Liver (tissue), 3 donors: ENCODE measurements at regions not wholly inside any gene's neighbourhood (a gene's known extent, or its start where the extent isn't known, plus 50 kb on each side); places are given as distances from the start of the nearest gene placed in this dataset.

Experiments
- ATF3 ChIP-seq: IDR thresholded peaks from 2 replicates; pipeline ENCODE4 v1.6.1; 2016; ENCODE audit warnings: antibody characterized with exemption
- CTCF ChIP-seq: fragments of 150-350 bp; IDR thresholded peaks from 2 replicates; pipeline ENCODE4 v1.5.1; 2017; ENCODE audit warnings: improper control_type of control experiment, low read depth, low read length; ENCODE audit not compliant: missing input control
- EGR1 ChIP-seq, 2 donors: IDR thresholded peaks; 2 replicates each; pipeline ENCODE4 v1.6.1; 2016 to 2018; ENCODE audit warnings: antibody characterized with exemption in 2 of 2, low read depth in 2 of 2
- FOXA1 ChIP-seq: IDR thresholded peaks from 2 replicates; pipeline ENCODE4 v1.6.1; 2016; ENCODE audit warnings: antibody characterized with exemption
- GABPA ChIP-seq, 2 donors: IDR thresholded peaks in 1 of 2; conservative IDR thresholded peaks in 1 of 2; 2 replicates each; pipeline ENCODE4 v1.6.1; 2016; ENCODE audit warnings: antibody characterized with exemption in 2 of 2, mild to moderate bottlenecking in 1 of 2, moderate library complexity in 1 of 2
- HNF4A ChIP-seq, 2 donors: conservative IDR thresholded peaks; 2 replicates each; pipeline ENCODE4 v1.6.1; 2016; ENCODE audit warnings: antibody characterized with exemption in 2 of 2, mild to moderate bottlenecking in 2 of 2
- JUND ChIP-seq, 2 donors: IDR thresholded peaks; 2 replicates each; pipeline ENCODE4 v1.6.1; 2016; ENCODE audit warnings: antibody characterized with exemption in 2 of 2
- MAX ChIP-seq: IDR thresholded peaks from 2 replicates; pipeline ENCODE4 v1.6.1; 2016; ENCODE audit warnings: antibody characterized with exemption
- NR2F2 ChIP-seq: IDR thresholded peaks from 2 replicates; pipeline ENCODE4 v1.6.1; 2016; ENCODE audit warnings: antibody characterized with exemption
- RAD21 ChIP-seq, 2 donors: IDR thresholded peaks; 2 replicates each; pipeline ENCODE4 v1.6.1; 2016; ENCODE audit warnings: antibody characterized with exemption in 2 of 2, mild to moderate bottlenecking in 2 of 2
- REST ChIP-seq: IDR thresholded peaks from 2 replicates; pipeline ENCODE4 v1.6.1; 2016; ENCODE audit warnings: antibody characterized with exemption, mild to moderate bottlenecking
- SP1 ChIP-seq: IDR thresholded peaks from 2 replicates; pipeline ENCODE4 v1.6.1; 2018; ENCODE audit warnings: antibody characterized with exemption, mild to moderate bottlenecking
- TAF1 ChIP-seq: conservative IDR thresholded peaks from 2 replicates; pipeline ENCODE4 v1.6.1; 2016; ENCODE audit warnings: antibody characterized with exemption, mild to moderate bottlenecking
- YY1 ChIP-seq: IDR thresholded peaks from 2 replicates; pipeline ENCODE4 v1.6.1; 2016; ENCODE audit warnings: antibody characterized with exemption, mild to moderate bottlenecking
- donor health status: healthy.
- donor health status: healthy.

GRCh38 chr1:209380420-209380819, 203.1 kb upstream of the CAMK1G start:
- TF ChIP-seq CTCF, result no peak
- no peak for TF ChIP-seq TAF1
- no peak for TF ChIP-seq JUND (IDR thresholded peaks at IDR 0.05)
- TF ChIP-seq SP1, result no peak
- TF ChIP-seq HNF4A (conservative IDR thresholded peaks at IDR 0.05), result no peak
- TF ChIP-seq YY1, result no peak
- no peak for TF ChIP-seq RAD21 (IDR thresholded peaks at IDR 0.05)
- TF ChIP-seq MAX, result no peak
- TF ChIP-seq ATF3, result no peak
- no peak for TF ChIP-seq FOXA1
- no peak for TF ChIP-seq EGR1 (IDR thresholded peaks at IDR 0.05; ENCODE audit: low read depth in 2 of 2)
- no peak for TF ChIP-seq REST
- no peak for TF ChIP-seq NR2F2
- TF ChIP-seq GABPA (IDR thresholded peaks at IDR 0.05 in 1 of 2, conservative IDR thresholded peaks at IDR 0.05 in 1 of 2), result no peak
